GM21825 (cell line): ENCODE measurements at regions not wholly inside any gene's neighbourhood (a gene's known extent, or its start where the extent isn't known, plus 50 kb on each side); places are given as distances from the start of the nearest gene placed in this dataset.
A peak's percentile ranks its signal among the peaks of the same experiment; 100 is the strongest.

Source experiments
- ATAC-seq: cut with Tn5 transposase; IDR thresholded peaks from one replicate; pipeline ENCODE4 v1.9.1; 2021; ENCODE audit warnings: mild to moderate bottlenecking, moderate library complexity; ENCODE audit not compliant: unreplicated experiment

DNA sequence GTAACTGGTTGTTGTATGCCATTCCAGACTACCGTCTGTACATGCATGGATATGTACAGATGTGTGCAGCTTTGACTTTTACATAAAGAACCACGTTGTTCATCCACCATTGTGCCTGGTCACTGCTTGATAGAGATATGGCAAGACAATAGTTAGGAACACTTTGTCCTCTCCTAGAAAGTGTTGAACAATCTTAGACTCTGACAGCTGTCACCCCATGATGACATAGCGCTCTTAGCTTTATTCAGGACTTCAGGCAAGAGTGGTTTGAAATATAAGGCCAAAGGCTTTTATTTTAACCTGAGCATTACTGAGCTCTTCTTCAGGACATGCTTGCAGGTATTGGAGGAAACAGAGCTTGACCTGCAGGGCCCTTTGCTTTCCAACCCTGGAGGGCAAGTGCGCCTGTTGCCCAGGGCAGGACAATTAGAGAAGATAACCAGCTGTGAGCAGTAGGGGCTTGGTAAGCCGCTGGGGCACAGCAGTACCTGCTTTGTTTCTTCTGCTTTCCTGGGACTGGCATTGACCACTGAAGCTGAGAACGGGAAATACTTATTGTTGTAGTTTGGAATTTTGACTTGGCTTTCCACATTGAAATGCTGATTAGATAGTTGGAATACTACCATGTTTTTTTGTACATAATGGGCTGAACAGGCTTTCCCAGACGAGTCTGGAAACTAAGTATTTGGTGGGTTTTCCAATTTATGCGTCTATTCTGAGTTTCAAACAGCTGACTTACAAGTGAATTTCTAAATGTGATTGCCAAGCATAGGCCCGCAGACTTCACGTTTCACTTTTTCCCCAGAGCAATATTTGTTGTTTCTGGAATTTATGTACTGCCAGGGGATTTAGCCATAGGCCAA is 51.1 kb downstream of the GARRE1 start:
- no peak for ATAC-seq

DNA sequence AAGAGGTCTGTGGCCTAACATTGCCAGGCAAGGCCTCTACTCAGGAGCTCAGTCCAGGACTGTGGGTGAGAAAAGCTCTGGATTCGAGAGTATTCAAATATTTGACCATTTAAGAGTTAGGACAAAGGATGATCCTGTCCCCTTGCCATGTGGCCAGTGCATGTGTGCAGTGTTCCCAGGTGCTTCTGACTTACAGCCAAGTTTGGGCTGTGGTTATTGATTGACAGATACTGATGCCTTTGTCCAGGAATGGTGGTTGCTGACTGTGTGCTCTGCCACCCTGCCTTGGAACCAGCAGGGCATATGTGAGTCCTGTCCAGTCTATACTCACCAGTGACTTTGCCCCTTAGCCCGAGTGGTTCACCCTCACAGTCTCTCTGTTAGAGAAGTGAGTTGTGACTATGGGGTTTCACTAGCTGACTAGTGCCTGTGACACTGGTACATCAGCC is 51.9 kb downstream of the GARRE1 start:
- ATAC-seq: no peak

DNA sequence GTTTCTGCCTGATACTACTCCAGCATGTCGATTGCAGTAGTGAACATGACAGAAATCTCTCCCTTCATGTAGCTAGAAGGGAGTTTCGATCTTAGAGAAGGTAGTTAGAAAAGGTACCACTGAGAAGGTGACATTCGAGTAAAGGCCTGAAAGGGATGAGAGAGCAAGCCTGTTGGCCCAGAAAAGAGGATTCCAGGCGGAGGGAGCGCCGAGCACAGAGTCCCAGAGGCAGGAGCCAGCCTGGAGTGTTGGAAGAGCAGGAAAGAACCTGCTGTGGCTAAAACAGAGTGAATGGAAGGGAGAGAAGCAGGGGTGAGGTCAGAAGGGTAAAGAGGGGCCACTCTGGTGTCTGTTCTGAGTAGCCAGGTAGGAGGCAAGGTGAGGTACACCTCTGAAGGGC is 52.5 kb downstream of the GARRE1 start:
- no peak for ATAC-seq

DNA sequence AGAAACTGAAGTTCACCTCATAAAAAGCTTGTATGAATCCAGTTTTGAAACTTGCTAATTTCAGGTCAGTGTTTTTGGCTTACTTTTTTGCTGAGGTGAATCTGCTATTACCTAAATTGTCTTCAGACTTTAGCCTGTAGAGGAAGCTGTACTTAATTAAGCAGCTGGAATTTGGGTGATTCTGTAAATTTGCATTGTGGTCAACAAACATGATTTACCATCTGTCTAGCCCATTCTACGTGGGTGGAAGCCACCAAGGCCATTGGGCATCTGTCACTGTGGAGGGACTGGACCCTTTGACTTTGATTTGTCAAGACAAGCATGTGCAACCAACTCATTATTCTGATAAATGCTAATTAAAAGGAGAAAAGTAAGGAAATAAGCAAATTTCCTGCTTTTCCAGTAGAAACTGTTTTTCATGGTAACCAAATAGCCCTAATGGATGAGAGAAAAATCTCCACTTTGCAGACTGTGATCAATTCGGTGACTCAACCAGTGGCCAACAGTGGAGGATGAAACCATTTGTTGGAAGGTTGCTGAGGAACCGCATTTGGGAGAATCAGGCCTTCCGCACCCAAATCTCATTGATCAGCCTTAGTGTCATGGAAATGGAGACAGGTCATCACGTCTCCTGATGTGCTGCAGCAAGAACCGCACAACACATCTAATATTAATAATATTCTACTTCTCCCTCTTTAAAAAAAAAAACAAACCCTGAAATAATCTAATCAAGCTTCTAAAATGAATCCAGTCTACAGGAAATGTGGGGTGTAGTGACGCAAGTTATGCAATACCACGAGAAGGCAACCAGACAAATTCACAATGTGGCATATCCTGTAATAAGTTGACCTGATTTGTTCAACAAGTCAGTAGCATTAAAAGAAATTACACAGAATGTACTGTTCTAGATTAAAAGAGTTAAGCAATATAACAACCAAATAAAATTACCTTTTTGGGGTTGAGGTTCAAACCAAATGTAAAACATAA is 54.3 kb downstream of the GARRE1 start:
- ATAC-seq: no peak

DNA sequence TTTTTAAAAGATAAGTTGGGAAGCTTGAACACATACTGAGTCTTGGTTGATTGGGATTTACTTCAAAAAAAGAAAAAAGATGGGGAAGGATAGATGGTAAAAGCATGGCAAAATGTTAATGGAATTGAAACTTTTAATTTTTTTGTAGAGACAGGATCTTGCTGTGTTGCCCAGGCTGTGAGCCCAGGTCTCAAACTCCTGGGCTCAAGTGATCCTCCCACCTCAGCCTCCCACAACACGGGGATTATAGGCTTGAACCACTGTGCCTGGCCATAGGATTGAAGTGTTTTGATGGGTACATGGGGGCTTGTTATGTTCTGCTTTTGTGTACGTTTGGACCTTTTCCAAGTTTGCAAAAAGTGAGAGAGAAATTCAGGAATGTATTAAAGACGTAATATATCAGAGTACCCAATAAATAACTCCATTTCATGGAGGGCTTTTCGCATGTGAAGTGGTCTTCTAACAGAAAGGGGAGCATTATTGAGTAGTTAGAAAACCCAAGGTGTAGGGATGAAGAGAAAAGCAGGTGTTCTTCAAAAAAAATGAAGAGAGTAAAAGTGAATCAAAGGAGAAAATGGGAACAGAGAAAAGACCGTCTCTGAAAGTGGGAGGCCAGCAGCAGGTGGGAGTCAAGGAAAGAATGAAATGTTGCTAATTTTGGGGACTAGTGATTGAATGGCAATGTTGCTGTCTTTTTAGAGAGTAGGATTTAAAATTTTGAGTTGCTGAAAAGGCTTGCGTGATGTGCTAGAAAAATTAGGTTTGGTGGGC is 55.2 kb downstream of the GARRE1 start:
- ATAC-seq: no peak

DNA sequence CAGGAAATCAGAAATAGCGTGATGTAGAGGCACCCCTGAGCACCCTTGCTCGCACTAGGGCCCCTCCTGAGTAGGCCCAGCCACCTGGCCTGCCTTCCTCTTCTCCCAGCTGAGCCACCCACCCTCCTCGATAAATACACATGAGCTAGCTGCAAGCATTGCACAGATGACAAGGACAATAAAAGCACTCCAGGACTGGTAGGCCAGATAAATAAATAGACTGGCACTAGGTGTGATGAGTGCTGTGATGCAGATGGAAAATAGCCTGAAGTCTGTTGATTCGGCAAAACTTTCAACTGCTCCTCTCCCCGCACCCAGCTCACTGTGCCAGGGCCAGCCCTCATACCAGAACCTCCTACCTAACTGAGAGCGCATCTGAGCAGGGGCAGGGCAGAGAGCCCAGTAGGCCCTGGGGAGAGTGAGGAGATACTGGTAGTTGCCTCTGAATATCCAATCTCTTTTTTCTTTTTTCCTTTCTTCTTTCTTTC is 54.5 kb upstream of the GPI start:
- no peak for ATAC-seq

DNA sequence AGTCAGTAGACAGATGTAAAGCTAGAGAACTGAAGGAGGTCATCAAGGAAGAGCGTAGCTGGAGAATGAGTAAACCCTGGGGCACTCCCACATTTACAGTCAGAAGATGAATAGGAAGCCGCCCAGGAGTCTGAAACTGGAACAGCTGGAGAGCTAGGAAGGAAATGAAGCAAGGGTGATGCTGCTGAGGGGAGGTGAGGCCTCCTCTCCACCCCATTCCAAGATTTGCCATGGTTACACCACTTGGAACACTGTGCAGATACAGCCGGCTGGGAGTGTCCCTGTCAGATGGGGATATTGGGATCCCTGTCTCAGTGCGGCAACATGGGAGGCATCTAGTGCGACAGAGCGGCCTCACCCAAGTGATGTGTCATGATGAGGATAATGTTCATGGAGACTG is 51.8 kb upstream of the GPI start:
- ATAC-seq: no peak

DNA sequence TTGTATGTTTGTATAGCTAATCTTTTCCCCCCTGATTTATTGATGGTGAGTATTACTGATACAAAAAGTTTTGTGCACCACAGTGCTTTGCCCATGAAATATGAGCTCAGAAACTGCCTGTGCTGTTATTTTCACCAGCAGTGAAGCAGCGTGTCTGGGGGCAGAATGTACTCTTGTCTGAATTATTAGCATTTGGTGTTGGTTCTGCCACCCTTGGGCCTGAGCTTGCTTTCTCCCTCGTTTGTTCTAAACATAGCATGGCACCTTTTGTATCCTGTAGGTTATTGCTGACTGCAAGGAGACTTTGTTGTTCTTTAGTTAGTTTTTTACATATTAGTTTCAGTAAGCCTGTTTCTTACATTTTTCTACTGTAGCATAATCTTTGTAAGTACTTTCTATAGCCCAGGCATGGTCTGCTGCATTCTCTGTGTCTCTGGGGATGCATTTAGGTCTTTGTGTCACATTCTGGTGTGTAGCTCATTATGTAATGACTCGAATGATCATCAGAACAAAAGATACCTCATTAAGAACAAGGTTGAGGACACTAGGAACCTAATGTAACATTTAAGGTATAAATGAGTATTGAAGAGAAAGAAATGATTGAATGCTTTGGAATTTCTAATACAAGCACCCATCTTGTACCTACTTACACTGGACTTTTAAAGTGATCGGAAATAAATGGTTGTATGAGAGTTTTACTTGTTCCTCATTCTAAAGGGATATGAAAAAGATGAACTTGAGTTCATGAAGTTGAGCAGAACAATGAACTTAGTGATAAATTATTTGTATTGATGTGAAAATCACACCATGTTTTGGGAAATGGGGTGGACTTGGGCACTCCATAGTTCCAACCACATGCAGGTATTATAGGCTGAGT is 50.3 kb upstream of the GPI start:
- ATAC-seq: peak; percentile 57
